ENCODE measurements at regions not wholly inside any gene's neighbourhood (a gene's known extent, or its start where the extent isn't known, plus 50 kb on each side); places are given as distances from the start of the nearest gene placed in this dataset.

- Histone ChIP-seq H3K4me2 (ENCODE audit: low read length) (no peak overlapping the region), H2BK5ac (ENCODE audit: low read depth, low read length, poor library complexity) (no peak overlapping the region), H4K8ac (ENCODE audit: low read depth, low read length) (no peak overlapping the region), H3K36me3 (ENCODE audit: control insufficient read depth in 1 of 2, insufficient read depth in 2 of 2, low read length in 2 of 2) (no peaks in the 10 kb centered on the region), H4K91ac (ENCODE audit: low read depth, low read length) (no peak overlapping the region), H3K79me1 (ENCODE audit: low read length) (no peaks in the 10 kb centered on the region), H2AFZ (ENCODE audit: insufficient read depth, low read length, poor library complexity) (no peak overlapping the region), H3K4ac (ENCODE audit: low read depth, low read length) (no peak overlapping the region), H3K27me3 (ENCODE audit: insufficient read depth, low read length) (no peaks in the 10 kb centered on the region), H3K23ac (ENCODE audit: low read length) (no peak overlapping the region), H3K9me3 (ENCODE audit: insufficient read depth, low read depth, low read length) (no peaks in the 10 kb centered on the region), H3K4me3 (ENCODE audit: low read depth, low read length) (no peak overlapping the region), H2AK5ac (ENCODE audit: low read length) (no peak overlapping the region), H2BK12ac (ENCODE audit: low read length) (no peak overlapping the region), H3K9ac (ENCODE audit: low read length) (no peak overlapping the region), H2BK120ac (ENCODE audit: insufficient read depth, low read length, poor library complexity) (no peak overlapping the region), H3K14ac (ENCODE audit: low read length) (no peak overlapping the region), H3K27ac (ENCODE audit: low read depth, low read length) (no peak overlapping the region), H3K18ac (ENCODE audit: low read length) (no peak overlapping the region), H3K4me1 (ENCODE audit: control insufficient read depth in 1 of 2, insufficient read depth in 2 of 2, low read length in 2 of 2) (no peaks in the 10 kb centered on the region), H4K12ac (ENCODE audit: low read depth, low read length) (no peak overlapping the region), H3K79me2 (ENCODE audit: control insufficient read depth, insufficient read depth, low read length, poor library complexity) (peaks cover 2% of the 10 kb centered on the region)
- DNase-seq, result no peak
- no CpG with 5 or more reads among the region's 7 CpGs for WGBS (ENCODE audit: extremely low coverage, insufficient coverage, insufficient read length)
Observed at GRCh38 chr20:60977901-60978300, 274.2 kb upstream of the CDH4 start.

GRCh38 chr20:60984666-60985065 is 267.4 kb upstream of the CDH4 start:
- Histone ChIP-seq H2BK120ac (ENCODE audit: insufficient read depth, low read length, poor library complexity) (no peak overlapping the region), H3K4me2 (ENCODE audit: low read length) (no peak overlapping the region), H3K36me3 (ENCODE audit: control insufficient read depth in 1 of 2, insufficient read depth in 2 of 2, low read length in 2 of 2) (no peaks in the 10 kb centered on the region), H3K27ac (ENCODE audit: low read depth, low read length) (no peak overlapping the region), H3K27me3 (ENCODE audit: insufficient read depth, low read length) (no peaks in the 10 kb centered on the region), H3K4me1 (ENCODE audit: control insufficient read depth in 1 of 2, insufficient read depth in 2 of 2, low read length in 2 of 2) (no peaks in the 10 kb centered on the region), H3K4me3 (ENCODE audit: low read depth, low read length) (no peak overlapping the region), H3K79me1 (ENCODE audit: low read length) (no peaks in the 10 kb centered on the region), H3K4ac (ENCODE audit: low read depth, low read length) (no peak overlapping the region), H3K23ac (ENCODE audit: low read length) (no peak overlapping the region), H3K79me2 (ENCODE audit: control insufficient read depth, insufficient read depth, low read length, poor library complexity) (no peaks in the 10 kb centered on the region), H4K12ac (ENCODE audit: low read depth, low read length) (no peak overlapping the region), H2AK5ac (ENCODE audit: low read length) (no peak overlapping the region), H3K18ac (ENCODE audit: low read length) (no peak overlapping the region), H2BK12ac (ENCODE audit: low read length) (no peak overlapping the region), H4K8ac (ENCODE audit: low read depth, low read length) (no peak overlapping the region), H2BK5ac (ENCODE audit: low read depth, low read length, poor library complexity) (no peak overlapping the region), H3K14ac (ENCODE audit: low read length) (no peak overlapping the region), H2AFZ (ENCODE audit: insufficient read depth, low read length, poor library complexity) (no peak overlapping the region), H3K9me3 (ENCODE audit: insufficient read depth, low read depth, low read length) (peaks cover 4% of the 10 kb centered on the region), H3K9ac (ENCODE audit: low read length) (no peak overlapping the region), H4K91ac (ENCODE audit: low read depth, low read length) (no peak overlapping the region)
- no peak for DNase-seq
- WGBS (ENCODE audit: extremely low coverage, insufficient coverage, insufficient read length), result no CpG with 5 or more reads among the region's 7 CpGs

GRCh38 chr20:60986506-60987156 is 265.4 kb upstream of the CDH4 start:
- H3K79me2 ChIP-seq (ENCODE audit: control insufficient read depth, insufficient read depth, low read length, poor library complexity), result no peaks in the 10 kb centered on the region
- H2BK5ac ChIP-seq (ENCODE audit: low read depth, low read length, poor library complexity), result no peak overlapping the region
- H4K8ac ChIP-seq (ENCODE audit: low read depth, low read length), result no peak overlapping the region
- H3K79me1 ChIP-seq (ENCODE audit: low read length), result no peaks in the 10 kb centered on the region
- H2AFZ ChIP-seq (ENCODE audit: insufficient read depth, low read length, poor library complexity), result no peak overlapping the region
- no peak overlapping the region for H3K27ac ChIP-seq (ENCODE audit: low read depth, low read length)
- H3K23ac ChIP-seq (ENCODE audit: low read length), result no peak overlapping the region
- no peak overlapping the region for H3K14ac ChIP-seq (ENCODE audit: low read length)
- no peaks in the 10 kb centered on the region for H3K36me3 ChIP-seq (ENCODE audit: control insufficient read depth in 1 of 2, insufficient read depth in 2 of 2, low read length in 2 of 2)
- H2BK12ac ChIP-seq (ENCODE audit: low read length), result no peak overlapping the region
- DNase-seq, result no peak
- no peaks in the 10 kb centered on the region for H3K4me1 ChIP-seq (ENCODE audit: control insufficient read depth in 1 of 2, insufficient read depth in 2 of 2, low read length in 2 of 2)
- no peak overlapping the region for H4K12ac ChIP-seq (ENCODE audit: low read depth, low read length)
- H3K4ac ChIP-seq (ENCODE audit: low read depth, low read length), result no peak overlapping the region
- no peak overlapping the region for H3K9ac ChIP-seq (ENCODE audit: low read length)
- no CpG with 5 or more reads among the region's 12 CpGs for WGBS (ENCODE audit: extremely low coverage, insufficient coverage, insufficient read length)
- no peak overlapping the region for H2BK120ac ChIP-seq (ENCODE audit: insufficient read depth, low read length, poor library complexity)
- no peaks in the 10 kb centered on the region for H3K27me3 ChIP-seq (ENCODE audit: insufficient read depth, low read length)
- H3K4me3 ChIP-seq (ENCODE audit: low read depth, low read length), result no peak overlapping the region
- H3K18ac ChIP-seq (ENCODE audit: low read length), result no peak overlapping the region
- no peak overlapping the region for H3K4me2 ChIP-seq (ENCODE audit: low read length)
- H4K91ac ChIP-seq (ENCODE audit: low read depth, low read length), result no peak overlapping the region
- H3K9me3 ChIP-seq (ENCODE audit: insufficient read depth, low read depth, low read length), result peaks cover 4% of the 10 kb centered on the region
- no peak overlapping the region for H2AK5ac ChIP-seq (ENCODE audit: low read length)

- no peaks in the 10 kb centered on the region for H3K79me2 ChIP-seq (ENCODE audit: control insufficient read depth, insufficient read depth, low read length, poor library complexity)
- no peak overlapping the region for H4K12ac ChIP-seq (ENCODE audit: low read depth, low read length)
- no peak overlapping the region for H3K23ac ChIP-seq (ENCODE audit: low read length)
- H2BK120ac ChIP-seq (ENCODE audit: insufficient read depth, low read length, poor library complexity), result no peak overlapping the region
- H2BK12ac ChIP-seq (ENCODE audit: low read length), result no peak overlapping the region
- no peaks in the 10 kb centered on the region for H3K27me3 ChIP-seq (ENCODE audit: insufficient read depth, low read length)
- peaks cover 4% of the 10 kb centered on the region for H3K9me3 ChIP-seq (ENCODE audit: insufficient read depth, low read depth, low read length)
- H3K27ac ChIP-seq (ENCODE audit: low read depth, low read length), result no peak overlapping the region
- H3K18ac ChIP-seq (ENCODE audit: low read length), result no peak overlapping the region
- no peak for DNase-seq
- H3K14ac ChIP-seq (ENCODE audit: low read length), result no peak overlapping the region
- no peak overlapping the region for H2AK5ac ChIP-seq (ENCODE audit: low read length)
- H3K79me1 ChIP-seq (ENCODE audit: low read length), result no peaks in the 10 kb centered on the region
- no peak overlapping the region for H4K91ac ChIP-seq (ENCODE audit: low read depth, low read length)
- WGBS (ENCODE audit: extremely low coverage, insufficient coverage, insufficient read length), result no CpG with 5 or more reads among the region's 10 CpGs
- no peaks in the 10 kb centered on the region for H3K36me3 ChIP-seq (ENCODE audit: control insufficient read depth in 1 of 2, insufficient read depth in 2 of 2, low read length in 2 of 2)
- no peak overlapping the region for H3K4me3 ChIP-seq (ENCODE audit: low read depth, low read length)
- H3K4me1 ChIP-seq (ENCODE audit: control insufficient read depth in 1 of 2, insufficient read depth in 2 of 2, low read length in 2 of 2), result no peaks in the 10 kb centered on the region
- no peak overlapping the region for H3K4ac ChIP-seq (ENCODE audit: low read depth, low read length)
- H2AFZ ChIP-seq (ENCODE audit: insufficient read depth, low read length, poor library complexity), result no peak overlapping the region
- no peak overlapping the region for H3K4me2 ChIP-seq (ENCODE audit: low read length)
- H4K8ac ChIP-seq (ENCODE audit: low read depth, low read length), result no peak overlapping the region
- H2BK5ac ChIP-seq (ENCODE audit: low read depth, low read length, poor library complexity), result no peak overlapping the region
- H3K9ac ChIP-seq (ENCODE audit: low read length), result peak overlapping the region; percentile 13
Observed at GRCh38 chr20:60990061-60990460, 262.0 kb upstream of the CDH4 start.
